Right hindlimb (tissue), 1 donor: ENCODE measurements at regions not wholly inside any gene's neighbourhood (a gene's known extent, or its start where the extent isn't known, plus 50 kb on each side); places are given as distances from the start of the nearest gene placed in this dataset.

Source experiments
- DNase-seq: peaks from one replicate; pipeline ENCODE4 v3.0.0-alpha.2; 2018

DNA sequence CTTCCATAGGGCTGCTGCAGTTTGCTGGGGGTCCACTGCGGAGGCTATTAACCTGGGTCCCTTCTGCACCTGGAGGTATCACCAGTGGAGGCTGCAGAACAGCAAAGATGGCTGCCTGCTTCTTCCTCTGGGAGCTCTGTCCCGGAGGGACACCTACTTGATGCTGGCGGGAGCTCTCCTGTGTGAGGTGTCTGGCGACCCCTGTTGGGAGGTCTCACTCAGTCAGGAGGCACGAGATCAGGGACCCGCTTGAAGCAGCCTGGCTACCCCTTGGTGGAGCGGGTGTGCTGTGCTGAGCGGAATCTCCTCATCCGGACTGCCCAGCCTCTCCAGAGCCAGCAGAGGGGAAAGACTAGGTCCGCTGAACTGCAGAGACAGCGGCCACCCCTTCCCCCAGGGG, 56.0 kb upstream of the CTXND1 start:
- DNase-seq: no peak

DNA sequence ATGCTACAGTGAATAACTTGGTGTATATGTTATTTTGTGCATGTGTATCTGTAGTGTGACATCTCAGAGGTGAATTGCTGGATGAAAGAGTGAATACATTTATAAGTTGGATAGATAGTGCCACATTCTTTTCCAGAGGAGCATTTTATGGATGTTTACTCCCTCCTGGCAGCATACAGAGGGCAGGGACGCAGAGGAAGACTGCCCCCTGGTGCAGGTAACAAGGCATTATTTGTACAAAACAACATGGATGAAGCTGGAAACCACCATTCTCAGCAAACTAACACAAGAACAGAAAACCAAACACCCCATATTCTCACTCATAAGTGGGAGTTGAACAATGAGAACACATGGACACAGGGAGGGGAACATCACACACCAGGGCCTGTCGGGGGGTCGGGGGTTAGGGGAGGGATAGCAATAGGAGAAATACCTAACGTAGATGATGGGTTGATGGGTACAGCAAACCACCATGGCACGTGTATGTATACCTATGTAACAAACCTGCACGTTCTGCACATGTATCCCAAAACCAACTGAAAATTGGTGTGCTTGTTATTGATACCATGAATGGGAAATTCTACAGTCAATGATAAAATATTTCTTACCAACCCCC, 57.9 kb upstream of the CTXND1 start:
- DNase-seq: no peak

DNA sequence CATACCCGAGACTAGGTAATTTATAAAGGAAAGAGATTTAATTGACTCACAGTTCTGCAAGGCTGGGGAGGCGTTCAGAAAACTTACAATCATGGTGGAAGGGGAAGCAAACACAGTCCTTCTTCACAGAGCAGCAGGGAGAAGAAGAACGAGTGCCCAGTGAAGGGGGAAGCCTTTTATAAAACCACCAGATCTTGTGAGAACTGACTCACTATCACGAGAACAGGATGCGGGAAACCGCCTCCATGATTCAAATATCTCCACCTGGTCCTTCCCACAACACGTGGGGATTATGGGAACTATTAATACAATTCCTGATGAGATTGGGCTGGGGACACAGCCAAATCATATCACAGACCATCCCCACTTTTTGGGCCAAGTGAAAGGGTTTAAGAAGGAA, 58.8 kb upstream of the CTXND1 start:
- no peak for DNase-seq

DNA sequence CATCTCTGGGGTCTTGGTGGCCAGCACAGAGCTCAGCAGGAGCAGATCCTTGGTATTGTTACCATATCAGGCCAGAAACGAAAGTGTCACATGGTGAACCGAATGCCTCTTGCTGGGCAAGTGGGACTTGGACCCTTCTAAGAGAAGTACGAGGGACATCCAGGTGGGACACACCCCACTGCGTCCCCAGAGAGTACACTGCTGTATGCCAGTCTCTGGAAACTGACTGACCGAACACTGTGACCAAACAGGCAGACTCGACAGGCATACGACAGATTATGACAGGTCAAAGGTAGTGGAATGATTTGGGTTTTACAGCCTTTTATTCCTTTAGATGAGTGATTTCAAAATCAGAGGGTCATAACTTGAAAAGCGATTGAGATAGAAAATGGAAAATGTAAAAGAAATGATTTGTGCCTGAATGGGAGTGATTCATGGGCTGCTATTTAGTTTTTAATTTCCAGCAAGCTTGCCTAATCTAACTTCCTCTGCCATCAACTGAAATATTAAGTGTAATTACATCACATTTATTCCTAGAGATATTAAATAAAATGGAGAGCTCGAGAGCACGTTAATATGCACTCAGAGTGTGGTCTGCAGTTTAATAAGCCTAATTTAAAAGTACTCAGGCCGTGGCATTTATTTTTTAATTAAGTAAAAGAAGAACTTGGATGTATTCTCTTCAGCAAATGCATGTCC, 63.4 kb upstream of the CTXND1 start:
- DNase-seq: no peak

DNA sequence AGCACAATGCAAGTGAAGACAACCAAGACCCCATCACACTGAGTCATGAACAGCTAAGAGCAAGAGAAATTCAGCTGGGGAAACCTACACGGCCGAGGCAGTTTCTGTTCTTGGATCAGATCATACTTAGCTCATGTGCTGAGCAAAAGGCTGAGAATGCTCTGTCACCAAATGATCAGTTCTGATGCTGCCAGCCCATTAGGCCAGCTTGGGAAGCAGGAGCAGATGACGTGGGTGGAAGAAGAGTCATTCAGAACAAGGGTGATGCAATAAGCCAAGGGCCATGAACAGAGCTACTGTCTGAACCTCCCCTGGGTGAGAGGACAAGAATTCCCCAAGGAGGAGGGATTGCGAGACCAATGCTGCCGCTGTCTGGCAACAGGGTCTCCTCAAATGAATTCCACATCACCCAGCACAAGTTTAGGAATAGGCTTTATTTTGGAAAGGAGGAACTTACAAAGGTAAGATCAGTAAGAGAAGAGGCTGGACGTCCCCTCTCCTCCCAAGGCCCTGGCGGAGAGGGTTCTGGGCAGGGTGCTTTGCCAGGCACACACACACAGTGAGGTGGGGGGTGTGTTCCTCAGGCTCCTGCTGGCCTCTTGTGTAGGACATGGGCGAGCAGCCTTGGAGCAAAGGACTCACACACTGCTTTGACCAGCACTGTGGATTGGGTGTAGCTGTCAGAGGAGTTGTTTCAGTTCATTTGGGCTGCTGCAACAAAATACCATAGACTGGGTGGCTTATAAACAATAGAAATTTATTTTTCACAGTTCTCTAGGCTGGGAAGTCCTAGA, 65.6 kb upstream of the CTXND1 start:
- DNase-seq: no peak

DNA sequence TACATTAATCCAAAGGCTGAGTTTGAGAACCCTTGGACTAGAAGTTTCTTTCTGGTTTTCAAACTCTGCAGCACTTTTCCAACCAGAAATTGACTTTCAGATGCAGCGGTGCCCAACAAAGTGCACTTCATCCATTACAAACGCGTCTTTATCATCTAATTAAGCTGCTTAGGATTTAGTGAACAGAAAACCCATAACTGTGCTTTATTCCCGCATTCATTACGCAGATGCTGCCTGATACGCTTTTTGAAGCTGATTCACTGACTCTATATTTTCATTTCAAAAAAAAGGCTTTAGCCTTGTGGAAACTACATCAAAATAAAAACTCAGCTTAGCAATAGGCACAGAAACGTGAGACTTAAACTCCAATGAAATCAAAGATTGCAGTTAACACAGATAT, 69.8 kb upstream of the CTXND1 start:
- no peak for DNase-seq

DNA sequence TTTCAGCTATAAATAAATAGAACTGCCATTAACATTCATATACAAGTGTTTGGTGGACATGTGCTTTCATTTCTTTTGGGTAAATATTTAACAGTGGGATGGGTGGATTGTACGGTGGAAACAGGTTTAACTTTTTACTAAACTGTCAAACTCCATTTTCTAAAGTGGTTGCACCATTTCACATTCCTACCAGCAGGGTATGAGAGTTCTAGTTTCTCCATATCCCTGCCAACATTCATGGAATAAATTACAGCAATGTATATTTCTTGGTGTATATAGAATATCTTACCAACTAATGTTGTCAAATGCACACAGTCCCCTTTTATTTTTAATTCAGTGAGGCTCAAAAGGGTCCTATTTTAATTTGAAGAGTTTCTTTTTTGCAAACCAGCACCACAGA, 71.3 kb upstream of the CTXND1 start:
- no peak for DNase-seq

DNA sequence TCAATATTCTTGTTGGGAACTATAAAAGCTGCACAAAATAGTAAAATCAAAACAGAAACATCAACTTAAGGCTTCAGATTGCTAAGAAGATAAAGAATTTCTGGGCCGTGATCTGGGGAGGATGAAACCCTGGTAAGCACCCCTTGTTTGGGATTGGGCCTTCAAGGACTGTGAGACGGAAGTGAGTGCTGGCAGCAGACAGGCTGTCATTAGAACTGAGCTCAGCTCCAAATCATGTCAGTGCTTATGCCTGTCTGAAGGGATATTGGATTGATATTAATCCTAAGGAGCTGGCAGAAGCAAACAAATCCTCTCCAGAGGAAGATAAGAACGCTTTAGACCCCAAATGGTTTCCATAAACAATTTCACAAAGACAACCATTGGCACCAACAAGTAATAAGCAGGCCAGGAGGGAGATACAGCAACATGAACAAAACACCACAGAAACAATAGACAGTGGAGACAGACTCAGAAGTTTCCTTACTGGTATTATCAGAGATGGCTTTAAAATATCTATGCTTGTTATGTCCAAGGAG, 72.6 kb upstream of the CTXND1 start:
- no peak for DNase-seq

DNA sequence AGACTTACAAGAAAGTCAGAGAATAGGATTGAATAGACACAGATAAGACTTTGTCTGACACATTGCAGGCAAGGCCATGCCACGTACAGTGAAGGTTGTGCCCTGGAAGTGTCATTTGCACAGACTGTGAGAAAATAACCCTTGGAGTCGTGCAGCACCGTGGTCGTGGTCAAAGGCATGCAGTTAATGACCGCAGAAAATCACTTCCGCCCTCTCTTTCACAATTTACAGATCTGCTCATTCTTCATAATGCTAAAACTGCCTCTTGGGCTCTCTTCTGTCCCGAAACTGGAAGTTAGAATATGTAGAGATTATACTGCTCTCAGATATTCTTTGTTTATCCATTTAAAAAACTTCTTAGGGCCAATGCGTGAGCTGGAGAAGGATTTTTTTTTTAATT, 73.2 kb upstream of the CTXND1 start:
- DNase-seq: no peak

DNA sequence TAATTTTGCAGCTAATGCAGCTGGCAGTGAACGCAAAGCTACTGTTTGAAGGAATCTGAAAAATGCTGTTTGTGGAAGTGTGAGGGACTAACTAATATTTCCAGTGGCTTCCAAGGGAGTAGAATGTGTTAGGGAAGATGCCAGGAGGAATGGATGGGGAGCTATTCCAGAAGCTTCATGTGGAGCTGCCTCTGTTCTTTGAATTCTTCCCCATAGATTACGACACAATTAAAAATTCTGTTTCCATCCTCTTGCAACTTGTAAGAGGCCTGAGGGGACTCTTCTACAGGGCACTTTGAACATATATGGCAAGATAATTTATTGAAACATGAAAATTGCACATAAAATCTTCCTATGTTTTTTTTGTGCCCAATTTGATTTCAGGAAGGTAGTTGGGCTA, 74.3 kb upstream of the CTXND1 start:
- no peak for DNase-seq

DNA sequence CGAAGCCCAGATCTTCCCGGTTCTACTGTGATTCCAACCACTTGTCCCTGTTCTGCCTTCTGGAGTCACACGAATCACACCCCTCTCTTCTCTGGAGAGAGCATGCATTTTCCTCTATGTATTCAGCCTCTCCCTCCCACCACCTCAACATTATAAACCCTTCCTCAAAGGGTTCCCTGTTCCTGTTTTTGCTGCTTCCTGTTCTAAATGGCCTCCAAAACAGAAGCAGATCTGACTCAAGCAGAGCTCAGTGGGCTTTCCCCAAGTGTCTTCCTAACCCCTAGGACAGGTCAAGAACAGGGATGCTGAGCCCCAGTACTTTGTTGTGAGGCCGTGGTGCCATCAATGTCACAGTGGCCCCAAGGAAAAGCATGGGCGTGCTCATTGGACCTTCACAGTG, 75.7 kb upstream of the ARNT2 start:
- DNase-seq: no peak

DNA sequence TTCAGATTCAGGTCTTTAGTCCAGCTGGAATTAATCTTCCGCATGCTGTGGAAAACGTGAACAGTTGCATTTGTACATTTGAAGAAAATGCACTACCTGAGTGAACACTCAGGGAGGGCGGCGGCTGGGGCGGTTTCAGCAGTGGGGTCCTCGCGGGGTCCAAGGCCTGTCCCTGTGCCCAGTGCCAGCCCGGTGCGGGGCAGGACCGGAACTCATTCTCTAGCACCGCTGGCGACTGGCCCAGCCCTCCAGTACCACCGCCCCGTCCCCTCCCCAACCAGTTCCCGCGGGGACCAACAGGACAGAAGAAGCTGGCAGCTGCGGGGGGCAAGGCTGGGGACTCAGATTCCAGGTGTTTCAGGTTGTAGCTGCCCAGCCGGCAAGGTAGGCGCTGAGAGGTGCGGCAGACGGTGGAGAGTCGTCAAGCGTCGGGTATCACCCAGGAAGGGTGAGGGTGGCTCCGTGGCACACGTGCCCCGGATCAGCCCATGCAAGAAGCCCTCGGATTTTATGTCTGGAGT, 72.2 kb upstream of the ARNT2 start:
- DNase-seq: no peak

DNA sequence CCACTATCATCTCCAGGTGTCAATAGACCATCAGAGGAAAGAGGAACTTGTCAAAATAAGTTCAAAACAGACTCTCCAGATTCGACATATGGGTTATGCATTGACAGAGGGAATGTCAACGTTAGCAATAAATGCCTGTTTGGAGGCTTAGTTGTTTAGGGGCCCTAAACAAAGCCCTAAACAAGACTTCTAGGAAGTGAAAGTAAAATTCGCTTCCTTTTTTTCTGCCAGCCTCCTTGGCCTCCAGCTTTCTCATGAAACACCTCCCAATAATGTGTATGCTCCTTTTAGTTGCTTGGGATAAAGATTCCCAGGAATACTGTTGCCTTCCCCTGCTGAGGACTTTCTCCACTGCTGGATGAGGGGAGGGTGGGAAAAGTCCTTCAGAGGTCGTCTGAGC, 70.9 kb upstream of the ARNT2 start:
- no peak for DNase-seq

DNA sequence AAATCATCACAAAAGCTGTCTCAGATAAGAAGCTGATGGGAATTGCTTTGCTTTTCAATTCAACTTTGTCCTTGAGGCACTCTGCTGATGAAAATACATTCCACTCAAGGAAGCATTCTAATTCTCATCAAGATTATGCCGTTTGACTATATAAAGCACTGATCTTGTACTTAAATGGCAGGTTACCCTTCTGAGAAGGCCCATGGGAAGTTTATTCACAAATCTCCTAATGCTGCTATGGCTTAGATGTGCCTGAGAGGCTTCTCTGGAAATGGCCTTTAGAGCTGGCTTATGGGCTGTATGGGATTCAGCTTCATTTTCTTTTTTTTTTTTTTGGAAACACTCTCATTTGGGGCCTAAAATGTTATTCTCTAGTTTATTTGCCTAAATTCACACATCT, 69.7 kb upstream of the ARNT2 start:
- DNase-seq: no peak

DNA sequence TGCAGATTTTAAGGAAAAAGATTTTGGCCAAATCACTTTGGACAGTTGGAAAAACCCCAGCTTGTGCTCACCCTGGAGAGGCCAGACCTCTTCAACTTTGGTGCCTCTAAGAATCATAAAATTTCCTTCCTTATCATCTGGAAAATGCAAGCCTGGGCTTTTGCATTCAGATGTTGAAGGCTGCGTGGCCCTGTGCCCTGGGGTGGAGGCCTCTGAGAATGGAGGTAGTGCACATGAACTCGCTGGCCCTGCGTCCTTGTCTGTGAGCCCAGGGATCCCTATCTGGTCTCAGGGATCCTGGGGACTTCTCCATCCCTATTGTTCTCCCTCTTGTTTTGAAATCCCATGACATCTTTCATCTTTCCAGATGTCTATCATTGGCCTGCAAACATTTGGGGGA, 64.6 kb upstream of the ARNT2 start:
- DNase-seq: no peak

DNA sequence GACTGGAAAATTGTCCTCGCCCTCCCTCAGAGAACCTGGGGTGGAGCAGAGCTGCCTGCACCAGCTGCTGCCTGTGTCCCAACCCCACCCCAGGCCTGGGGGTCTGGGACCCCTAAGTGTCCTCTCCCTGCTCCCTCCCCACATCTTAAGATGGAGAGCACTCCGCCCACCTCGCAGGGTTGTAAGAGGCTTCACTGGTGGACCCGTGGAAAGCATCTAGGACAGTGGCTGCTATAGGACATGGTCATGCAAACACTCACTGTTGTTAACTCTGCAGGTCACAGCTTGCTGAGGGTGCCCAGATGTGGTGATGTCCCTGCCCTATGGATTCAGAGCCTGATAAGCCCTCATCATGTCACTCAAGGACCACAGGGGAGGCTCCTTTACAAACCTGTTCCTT, 62.0 kb upstream of the ARNT2 start:
- DNase-seq: no peak

DNA sequence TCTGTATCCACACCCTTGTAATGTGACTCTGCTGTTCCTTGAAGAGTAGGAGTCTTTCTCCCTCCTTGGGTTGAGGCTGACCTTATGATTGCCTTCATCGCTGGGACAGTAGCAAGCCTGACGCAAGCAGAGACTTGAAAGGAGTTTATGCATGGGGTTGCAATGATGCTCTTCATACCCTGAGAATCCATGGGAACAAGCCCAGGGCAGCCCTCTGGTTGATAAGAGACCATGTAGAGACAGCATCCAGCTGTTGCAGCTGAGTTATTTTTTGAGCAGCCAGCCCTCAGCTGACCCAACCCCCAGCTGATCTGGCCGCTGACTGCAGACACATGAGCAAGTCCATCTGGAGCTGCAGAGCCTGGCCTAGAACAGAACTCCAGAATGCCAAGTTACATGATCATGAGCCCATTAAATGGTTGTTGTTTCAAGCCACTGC, 60.6 kb upstream of the ARNT2 start:
- DNase-seq: peak; percentile 44

DNA sequence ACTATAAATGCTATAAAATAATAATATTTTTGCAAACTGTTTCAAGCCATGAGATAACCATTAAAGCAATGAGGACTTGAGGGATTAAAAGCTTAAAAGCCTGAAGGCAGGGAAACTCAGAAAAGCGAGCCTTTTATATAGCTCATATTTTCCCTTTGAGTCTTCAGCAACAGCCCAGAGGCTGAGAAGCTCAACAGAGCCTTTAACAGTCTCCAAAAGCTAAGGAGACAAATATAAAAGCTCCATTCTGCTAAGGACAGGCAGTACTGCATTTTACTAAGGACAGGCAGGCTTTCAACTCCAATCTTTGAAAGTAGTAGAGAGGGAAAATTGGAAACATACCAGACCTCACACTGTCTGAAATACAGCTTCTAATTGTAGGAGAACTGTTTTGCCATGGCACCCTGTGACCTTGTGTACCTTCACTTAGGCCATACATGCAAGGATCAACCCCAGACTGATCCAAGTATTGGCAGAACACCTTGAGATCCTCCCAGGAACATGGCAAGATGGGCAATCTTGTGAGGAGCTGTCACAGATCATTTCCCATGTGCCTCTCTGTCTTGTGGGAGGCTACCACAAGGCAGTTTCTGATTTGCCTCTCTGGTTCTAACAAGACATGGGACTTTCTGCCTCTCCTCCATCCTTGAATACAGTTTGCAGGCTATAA, 53.1 kb upstream of the ARNT2 start:
- DNase-seq: no peak
